ENCODE measurements at regions not wholly inside any gene's neighbourhood (a gene's known extent, or its start where the extent isn't known, plus 50 kb on each side); places are given as distances from the start of the nearest gene placed in this dataset.

- Histone ChIP-seq H3K4me3 (ENCODE audit: low read depth, low read length) (no peak overlapping the region), H3K36me3 (ENCODE audit: control insufficient read depth, insufficient read depth, low read length) (no peaks in the 10 kb centered on the region), H3K9ac (ENCODE audit: low read depth, low read length) (no peak overlapping the region), H3K27me3 (ENCODE audit: control insufficient read depth, insufficient read depth, low read length) (no peaks in the 10 kb centered on the region), H3K4me1 (ENCODE audit: control insufficient read depth, insufficient read depth, low read length) (peaks cover 8% of the 10 kb centered on the region; the same call in 1 of the 2 replicates), H3K9me3 (ENCODE audit: control insufficient read depth, insufficient read depth, low read length) (no peaks in the 10 kb centered on the region), H3K27ac (ENCODE audit: low read depth, low read length) (no peak overlapping the region)
Observed at GRCh38 chr4:79217025-79217424, 108.8 kb downstream of the NAA11 start.

GRCh38 chr4:79213702-79214101, 112.2 kb downstream of the NAA11 start:
- Histone ChIP-seq H3K27me3 (ENCODE audit: control insufficient read depth, insufficient read depth, low read length) (no peaks in the 10 kb centered on the region), H3K27ac (ENCODE audit: low read depth, low read length) (no peak overlapping the region), H3K9me3 (ENCODE audit: control insufficient read depth, insufficient read depth, low read length) (no peaks in the 10 kb centered on the region), H3K36me3 (ENCODE audit: control insufficient read depth, insufficient read depth, low read length) (no peaks in the 10 kb centered on the region), H3K9ac (ENCODE audit: low read depth, low read length) (no peak overlapping the region), H3K4me1 (ENCODE audit: control insufficient read depth, insufficient read depth, low read length) (peaks cover 8% of the 10 kb centered on the region; the same call in 1 of the 2 replicates), H3K4me3 (ENCODE audit: low read depth, low read length) (no peak overlapping the region)

GRCh38 chr4:79213010-79213409, 112.9 kb downstream of the NAA11 start:
- Histone ChIP-seq H3K9me3 (ENCODE audit: control insufficient read depth, insufficient read depth, low read length) (no peaks in the 10 kb centered on the region), H3K27me3 (ENCODE audit: control insufficient read depth, insufficient read depth, low read length) (no peaks in the 10 kb centered on the region), H3K4me3 (ENCODE audit: low read depth, low read length) (no peak overlapping the region), H3K36me3 (ENCODE audit: control insufficient read depth, insufficient read depth, low read length) (no peaks in the 10 kb centered on the region), H3K4me1 (ENCODE audit: control insufficient read depth, insufficient read depth, low read length) (peaks cover 8% of the 10 kb centered on the region; the same call in 1 of the 2 replicates), H3K9ac (ENCODE audit: low read depth, low read length) (no peak overlapping the region), H3K27ac (ENCODE audit: low read depth, low read length) (no peak overlapping the region)

GRCh38 chr4:79212311-79212710, 113.5 kb downstream of the NAA11 start:
- no peaks in the 10 kb centered on the region for H3K27me3 ChIP-seq (ENCODE audit: control insufficient read depth, insufficient read depth, low read length)
- H3K9me3 ChIP-seq (ENCODE audit: control insufficient read depth, insufficient read depth, low read length) = no peaks in the 10 kb centered on the region
- H3K4me1 ChIP-seq (ENCODE audit: control insufficient read depth, insufficient read depth, low read length) = peaks cover 6% of the 10 kb centered on the region; the same call in 1 of the 2 replicates
- H3K4me3 ChIP-seq (ENCODE audit: low read depth, low read length) = no peak overlapping the region
- H3K27ac ChIP-seq (ENCODE audit: low read depth, low read length) = no peak overlapping the region
- no peak overlapping the region for H3K9ac ChIP-seq (ENCODE audit: low read depth, low read length)
- H3K36me3 ChIP-seq (ENCODE audit: control insufficient read depth, insufficient read depth, low read length) = no peaks in the 10 kb centered on the region

GRCh38 chr4:79211490-79211889, 114.4 kb downstream of the NAA11 start:
- no peak overlapping the region for H3K9ac ChIP-seq (ENCODE audit: low read depth, low read length)
- no peaks in the 10 kb centered on the region for H3K36me3 ChIP-seq (ENCODE audit: control insufficient read depth, insufficient read depth, low read length)
- peaks cover 6% of the 10 kb centered on the region for H3K9me3 ChIP-seq (ENCODE audit: control insufficient read depth, insufficient read depth, low read length)
- H3K27ac ChIP-seq (ENCODE audit: low read depth, low read length) = no peak overlapping the region
- no peaks in the 10 kb centered on the region for H3K27me3 ChIP-seq (ENCODE audit: control insufficient read depth, insufficient read depth, low read length)
- no peaks in the 10 kb centered on the region for H3K4me1 ChIP-seq (ENCODE audit: control insufficient read depth, insufficient read depth, low read length)
- no peak overlapping the region for H3K4me3 ChIP-seq (ENCODE audit: low read depth, low read length)

- Histone ChIP-seq H3K4me1 (ENCODE audit: control insufficient read depth, insufficient read depth, low read length) (no peaks in the 10 kb centered on the region), H3K36me3 (ENCODE audit: control insufficient read depth, insufficient read depth, low read length) (no peaks in the 10 kb centered on the region), H3K9ac (ENCODE audit: low read depth, low read length) (no peak overlapping the region), H3K9me3 (ENCODE audit: control insufficient read depth, insufficient read depth, low read length) (peaks cover 6% of the 10 kb centered on the region), H3K27me3 (ENCODE audit: control insufficient read depth, insufficient read depth, low read length) (no peaks in the 10 kb centered on the region), H3K27ac (ENCODE audit: low read depth, low read length) (no peak overlapping the region), H3K4me3 (ENCODE audit: low read depth, low read length) (no peak overlapping the region)
Observed at GRCh38 chr4:79210636-79211049, 115.2 kb downstream of the NAA11 start.

- H3K27me3 ChIP-seq (ENCODE audit: control insufficient read depth, insufficient read depth, low read length) = no peaks in the 10 kb centered on the region
- no peak overlapping the region for H3K27ac ChIP-seq (ENCODE audit: low read depth, low read length)
- H3K36me3 ChIP-seq (ENCODE audit: control insufficient read depth, insufficient read depth, low read length) = no peaks in the 10 kb centered on the region
- no peaks in the 10 kb centered on the region for H3K4me1 ChIP-seq (ENCODE audit: control insufficient read depth, insufficient read depth, low read length)
- H3K4me3 ChIP-seq (ENCODE audit: low read depth, low read length) = no peak overlapping the region
- H3K9me3 ChIP-seq (ENCODE audit: control insufficient read depth, insufficient read depth, low read length) = peaks cover 6% of the 10 kb centered on the region
- H3K9ac ChIP-seq (ENCODE audit: low read depth, low read length) = no peak overlapping the region
Observed at GRCh38 chr4:79209822-79210635, 115.8 kb downstream of the NAA11 start.

GRCh38 chr4:79209081-79209480, 116.8 kb downstream of the NAA11 start:
- Histone ChIP-seq H3K4me3 (ENCODE audit: low read depth, low read length) (no peak overlapping the region), H3K4me1 (ENCODE audit: control insufficient read depth, insufficient read depth, low read length) (no peaks in the 10 kb centered on the region), H3K27ac (ENCODE audit: low read depth, low read length) (no peak overlapping the region)

GRCh38 chr4:79207281-79207680, 118.6 kb downstream of the NAA11 start:
- Histone ChIP-seq H3K27ac (ENCODE audit: low read depth, low read length) (peak overlapping the region; percentile 51), H3K4me1 (ENCODE audit: control insufficient read depth, insufficient read depth, low read length) (no peaks in the 10 kb centered on the region), H3K9me3 (ENCODE audit: control insufficient read depth, insufficient read depth, low read length) (peaks cover 6% of the 10 kb centered on the region), H3K4me3 (ENCODE audit: low read depth, low read length) (no peak overlapping the region), H3K27me3 (ENCODE audit: control insufficient read depth, insufficient read depth, low read length) (no peaks in the 10 kb centered on the region), H3K36me3 (ENCODE audit: control insufficient read depth, insufficient read depth, low read length) (no peaks in the 10 kb centered on the region), H3K9ac (ENCODE audit: low read depth, low read length) (no peak overlapping the region)

More at GRCh38 chr4:79209081-79209480, 116.8 kb downstream of the NAA11 start:
- H3K36me3 ChIP-seq (ENCODE audit: control insufficient read depth, insufficient read depth, low read length) = no peaks in the 10 kb centered on the region
- no peaks in the 10 kb centered on the region for H3K27me3 ChIP-seq (ENCODE audit: control insufficient read depth, insufficient read depth, low read length)
- no peak overlapping the region for H3K9ac ChIP-seq (ENCODE audit: low read depth, low read length)
- H3K9me3 ChIP-seq (ENCODE audit: control insufficient read depth, insufficient read depth, low read length) = peaks cover 6% of the 10 kb centered on the region

GRCh38 chr4:79206660-79207059, 119.2 kb downstream of the NAA11 start:
- H3K27me3 ChIP-seq (ENCODE audit: control insufficient read depth, insufficient read depth, low read length) = no peaks in the 10 kb centered on the region
- peaks cover 6% of the 10 kb centered on the region for H3K9me3 ChIP-seq (ENCODE audit: control insufficient read depth, insufficient read depth, low read length)
- no peak overlapping the region for H3K9ac ChIP-seq (ENCODE audit: low read depth, low read length)
- no peaks in the 10 kb centered on the region for H3K4me1 ChIP-seq (ENCODE audit: control insufficient read depth, insufficient read depth, low read length)
- H3K27ac ChIP-seq (ENCODE audit: low read depth, low read length) = no peak overlapping the region
- no peaks in the 10 kb centered on the region for H3K36me3 ChIP-seq (ENCODE audit: control insufficient read depth, insufficient read depth, low read length)
- no peak overlapping the region for H3K4me3 ChIP-seq (ENCODE audit: low read depth, low read length)

GRCh38 chr4:79205121-79205520, 120.7 kb downstream of the NAA11 start:
- Histone ChIP-seq H3K9me3 (ENCODE audit: control insufficient read depth, insufficient read depth, low read length) (peaks cover 6% of the 10 kb centered on the region), H3K27me3 (ENCODE audit: control insufficient read depth, insufficient read depth, low read length) (no peaks in the 10 kb centered on the region), H3K27ac (ENCODE audit: low read depth, low read length) (no peak overlapping the region), H3K4me3 (ENCODE audit: low read depth, low read length) (no peak overlapping the region), H3K36me3 (ENCODE audit: control insufficient read depth, insufficient read depth, low read length) (no peaks in the 10 kb centered on the region), H3K4me1 (ENCODE audit: control insufficient read depth, insufficient read depth, low read length) (no peaks in the 10 kb centered on the region), H3K9ac (ENCODE audit: low read depth, low read length) (no peak overlapping the region)

Data from HUES48 (cell line).